HG02973 (cell line): ENCODE measurements at regions not wholly inside any gene's neighbourhood (a gene's known extent, or its start where the extent isn't known, plus 50 kb on each side); places are given as distances from the start of the nearest gene placed in this dataset.

ENCODE experiments used
- ATAC-seq: cut with Tn5 transposase; IDR thresholded peaks from one replicate; pipeline ENCODE4 v1.9.1; 2021; ENCODE audit warnings: moderate library complexity; ENCODE audit not compliant: unreplicated experiment

GRCh38 chr9:99282406-99282805 is 60.3 kb downstream of the SEC61B start:
- no peak for ATAC-seq

- ATAC-seq, result no peak
Observed at GRCh38 chr9:99285965-99286364, 63.9 kb downstream of the SEC61B start.

- no peak for ATAC-seq
Observed at GRCh38 chr9:99286536-99286935, 64.5 kb downstream of the SEC61B start.

GRCh38 chr9:99287641-99288040 is 65.6 kb downstream of the SEC61B start:
- ATAC-seq, result no peak

- no peak for ATAC-seq
Observed at GRCh38 chr9:99288830-99289229, 66.7 kb downstream of the SEC61B start.

GRCh38 chr9:99294850-99295461 is 72.9 kb downstream of the SEC61B start:
- ATAC-seq, result no peak

GRCh38 chr9:99296291-99296951 is 74.3 kb downstream of the SEC61B start:
- no peak for ATAC-seq

- no peak for ATAC-seq
Observed at GRCh38 chr9:99298614-99299013, 76.5 kb downstream of the SEC61B start.

- ATAC-seq, result no peak
Observed at GRCh38 chr9:99299211-99300102, 77.4 kb downstream of the SEC61B start.

GRCh38 chr9:99300103-99300439 is 78.0 kb downstream of the SEC61B start:
- no peak for ATAC-seq

- no peak for ATAC-seq
Observed at GRCh38 chr9:99300603-99301002, 78.5 kb downstream of the SEC61B start.

- ATAC-seq, result no peak
Observed at GRCh38 chr9:99303177-99303576, 81.1 kb downstream of the SEC61B start.

GRCh38 chr9:99305124-99305523 is 83.0 kb downstream of the SEC61B start:
- no peak for ATAC-seq

GRCh38 chr9:99305820-99306811 is 84.0 kb downstream of the SEC61B start:
- ATAC-seq, result no peak

- no peak for ATAC-seq
Observed at GRCh38 chr9:99307851-99308250, 85.8 kb downstream of the SEC61B start.

- no peak for ATAC-seq
Observed at GRCh38 chr9:99309141-99309939, 87.3 kb downstream of the SEC61B start.

GRCh38 chr9:99312736-99313135 is 90.7 kb downstream of the SEC61B start:
- ATAC-seq, result no peak

- ATAC-seq, result no peak
Observed at GRCh38 chr9:99319048-99319447, 97.0 kb downstream of the SEC61B start.

- no peak for ATAC-seq
Observed at GRCh38 chr9:99322299-99322698, 100.2 kb downstream of the SEC61B start.
